Activated T-cell treated with anti-CD3 and anti-CD28 coated beads, Interleukin-2, amount 50 U/mL, for 72 hours (primary cell): ENCODE measurements at regions not wholly inside any gene's neighbourhood (a gene's known extent, or its start where the extent isn't known, plus 50 kb on each side); places are given as distances from the start of the nearest gene placed in this dataset.
A peak's percentile ranks its signal among the peaks of the same experiment; 100 is the strongest.
"Not testable (repeated sequence)": the region's sequence is repeated elsewhere in the genome, so short reads cannot be mapped to it uniquely, and the experiment has no call there.

Source experiments
- ATAC-seq, 2 donors: fragments of 150-1000 bp; cut with Tn5 transposase; replicated peaks in 1 of 2; 2 replicates each; pipeline ENCODE4 v1.10.0; 2021; ENCODE audit warnings: moderate library complexity in 2 of 2, mild to moderate bottlenecking in 1 of 2
- DNase-seq, 2 donors: peaks; one replicate each; pipeline ENCODE4 v3.0.0; 2021 to 2022; ENCODE audit warnings: mixed read lengths in 1 of 2
- H3K27ac Mint-ChIP-seq: one replicate; pipeline ENCODE4 v1.8.0; 2022; ENCODE audit warnings: mild to moderate bottlenecking, moderate library complexity, mixed read lengths
- H3K27me3 Mint-ChIP-seq: one replicate; pipeline ENCODE4 v1.8.0; 2022; ENCODE audit warnings: low read depth, mixed read lengths
- H3K36me3 Mint-ChIP-seq, 2 donors: one replicate each; pipeline ENCODE4 v1.8.0; 2022; ENCODE audit warnings: mixed read lengths in 2 of 2, mild to moderate bottlenecking in 1 of 2; ENCODE audit not compliant: insufficient read depth in 2 of 2
- H3K4me1 Mint-ChIP-seq: one replicate; pipeline ENCODE4 v1.8.0; 2022; ENCODE audit warnings: low read depth, mixed read lengths
- H3K4me3 Mint-ChIP-seq, 2 donors: one replicate each; pipeline ENCODE4 v1.8.0; 2022; ENCODE audit warnings: mild to moderate bottlenecking in 2 of 2, mixed read lengths in 2 of 2, moderate library complexity in 2 of 2
- H3K9me3 Mint-ChIP-seq, 2 donors: one replicate each; pipeline ENCODE4 v1.8.0; 2022; ENCODE audit warnings: mixed read lengths in 2 of 2

- DNase-seq, result no peak
- Mint-ChIP-seq H3K4me1 (no peaks in the 10 kb centered on the region), H3K36me3 (peaks cover 0 to 1% of the 10 kb centered on the region in 2 donors), H3K27ac (no peak overlapping the region), H3K27me3 (peaks cover 4% of the 10 kb centered on the region), H3K4me3 (no peak overlapping the region), H3K9me3 (peaks cover 0 to 2% of the 10 kb centered on the region in 2 donors)
- ATAC-seq, result no peak
These were observed 120.2 kb downstream of the SHOX start for GRCh38 chrX:750812-751211.

- DNase-seq (no peak), ATAC-seq (peak in 1 of 2 donors; percentile 34)
- Mint-ChIP-seq H3K36me3 (peaks cover 0 to 1% of the 10 kb centered on the region in 2 donors), H3K4me1 (no peaks in the 10 kb centered on the region), H3K4me3 (no peak overlapping the region), H3K9me3 (peaks cover 0 to 2% of the 10 kb centered on the region in 2 donors), H3K27me3 (peaks cover 7% of the 10 kb centered on the region), H3K27ac (no peak overlapping the region)
These were observed 119.7 kb downstream of the SHOX start for GRCh38 chrX:750263-750662.

GRCh38 chrX:747176-747575, 116.6 kb downstream of the SHOX start:
- peaks cover 1 to 8% of the 10 kb centered on the region in 2 donors for H3K36me3 Mint-ChIP-seq
- H3K4me3 Mint-ChIP-seq, result no peak overlapping the region
- peaks cover 4 to 13% of the 10 kb centered on the region in 2 donors for H3K9me3 Mint-ChIP-seq
- no peak overlapping the region for H3K27ac Mint-ChIP-seq
- H3K27me3 Mint-ChIP-seq, result peaks cover 7% of the 10 kb centered on the region
- ATAC-seq (no peak), DNase-seq (no peak)
- no peaks in the 10 kb centered on the region for H3K4me1 Mint-ChIP-seq

GRCh38 chrX:739611-740010, 109.0 kb downstream of the SHOX start:
- no peaks in the 10 kb centered on the region for H3K4me1 Mint-ChIP-seq
- DNase-seq, result no peak
- H3K4me3 Mint-ChIP-seq, result no peak overlapping the region

GRCh38 chrX:737021-737420, 106.4 kb downstream of the SHOX start:
- H3K4me1 Mint-ChIP-seq, H3K36me3 Mint-ChIP-seq, H3K27ac Mint-ChIP-seq, H3K27me3 Mint-ChIP-seq, H3K4me3 Mint-ChIP-seq, ATAC-seq, DNase-seq: not testable (repeated sequence)
- peaks cover 0 to 17% of the 10 kb centered on the region in 2 donors for H3K9me3 Mint-ChIP-seq

More at GRCh38 chrX:739611-740010, 109.0 kb downstream of the SHOX start:
- H3K36me3 Mint-ChIP-seq, result peaks cover 0 to 11% of the 10 kb centered on the region in 2 donors
- H3K9me3 Mint-ChIP-seq, result peaks cover 1 to 30% of the 10 kb centered on the region in 2 donors
- no peak for ATAC-seq
- no peaks in the 10 kb centered on the region for H3K27me3 Mint-ChIP-seq
- H3K27ac Mint-ChIP-seq, result no peak overlapping the region

GRCh38 chrX:734362-734761, 103.8 kb downstream of the SHOX start:
- no peaks in the 10 kb centered on the region for H3K27me3 Mint-ChIP-seq

GRCh38 chrX:733961-734360, 103.4 kb downstream of the SHOX start:
- no peak overlapping the region for H3K27ac Mint-ChIP-seq
- no peak for DNase-seq
- ATAC-seq, result no peak
- no peaks in the 10 kb centered on the region for H3K36me3 Mint-ChIP-seq
- H3K4me1 Mint-ChIP-seq, result no peaks in the 10 kb centered on the region
- H3K4me3 Mint-ChIP-seq, result no peak overlapping the region
- H3K9me3 Mint-ChIP-seq, result peaks cover 0 to 6% of the 10 kb centered on the region in 2 donors
- no peaks in the 10 kb centered on the region for H3K27me3 Mint-ChIP-seq

More at GRCh38 chrX:734362-734761, 103.8 kb downstream of the SHOX start:
- H3K4me1 Mint-ChIP-seq, result no peaks in the 10 kb centered on the region
- no peak overlapping the region for H3K27ac Mint-ChIP-seq
- ATAC-seq, result no peak
- DNase-seq, result no peak
- H3K4me3 Mint-ChIP-seq, result no peak overlapping the region
- H3K36me3 Mint-ChIP-seq, result no peaks in the 10 kb centered on the region
- H3K9me3 Mint-ChIP-seq, result peaks cover 0 to 6% of the 10 kb centered on the region in 2 donors

- no peak overlapping the region for H3K4me3 Mint-ChIP-seq
- H3K27me3 Mint-ChIP-seq, result no peaks in the 10 kb centered on the region
- no peaks in the 10 kb centered on the region for H3K4me1 Mint-ChIP-seq
- DNase-seq (no peak), ATAC-seq (no peak)
- H3K36me3 Mint-ChIP-seq, result peaks cover 0 to 2% of the 10 kb centered on the region in 2 donors
- H3K27ac Mint-ChIP-seq, result no peak overlapping the region
- peaks cover 3 to 4% of the 10 kb centered on the region in 2 donors for H3K9me3 Mint-ChIP-seq
These were observed 99.2 kb downstream of the SHOX start for GRCh38 chrX:729583-730409.

- ATAC-seq, H3K4me1 Mint-ChIP-seq, H3K4me3 Mint-ChIP-seq, DNase-seq, H3K27ac Mint-ChIP-seq, H3K9me3 Mint-ChIP-seq, H3K36me3 Mint-ChIP-seq, H3K27me3 Mint-ChIP-seq: not testable (repeated sequence)
These were observed 98.5 kb downstream of the SHOX start for GRCh38 chrX:729101-729500.

GRCh38 chrX:728639-729038, 98.0 kb downstream of the SHOX start:
- peaks cover 10 to 12% of the 10 kb centered on the region in 2 donors for H3K9me3 Mint-ChIP-seq
- not testable (repeated sequence) for H3K4me1 Mint-ChIP-seq, ATAC-seq, H3K36me3 Mint-ChIP-seq, H3K4me3 Mint-ChIP-seq, H3K27ac Mint-ChIP-seq, H3K27me3 Mint-ChIP-seq, DNase-seq

- Mint-ChIP-seq H3K27me3 (no peaks in the 10 kb centered on the region), H3K9me3 (peaks cover 14 to 16% of the 10 kb centered on the region in 2 donors), H3K4me1 (no peaks in the 10 kb centered on the region), H3K27ac (no peak overlapping the region), H3K4me3 (no peak overlapping the region), H3K36me3 (peaks cover 0 to 5% of the 10 kb centered on the region in 2 donors)
- DNase-seq (no peak), ATAC-seq (no peak)
These were observed 97.4 kb downstream of the SHOX start for GRCh38 chrX:727738-728621.

GRCh38 chrX:725971-726370, 95.4 kb downstream of the SHOX start:
- no peaks in the 10 kb centered on the region for H3K27me3 Mint-ChIP-seq
- H3K4me1 Mint-ChIP-seq, result no peaks in the 10 kb centered on the region
- no peak overlapping the region for H3K27ac Mint-ChIP-seq
- H3K4me3 Mint-ChIP-seq, result no peak overlapping the region
- no peak for ATAC-seq
- H3K9me3 Mint-ChIP-seq, result peaks cover 14 to 16% of the 10 kb centered on the region in 2 donors
- peaks cover 0 to 5% of the 10 kb centered on the region in 2 donors for H3K36me3 Mint-ChIP-seq
- DNase-seq, result no peak

- H3K4me3 Mint-ChIP-seq, result no peak overlapping the region
- no peak for DNase-seq
- H3K27ac Mint-ChIP-seq, result no peak overlapping the region
- H3K9me3 Mint-ChIP-seq, result peaks cover 14 to 16% of the 10 kb centered on the region in 2 donors
- H3K36me3 Mint-ChIP-seq, result peaks cover 0 to 5% of the 10 kb centered on the region in 2 donors
- no peaks in the 10 kb centered on the region for H3K27me3 Mint-ChIP-seq
- H3K4me1 Mint-ChIP-seq, result no peaks in the 10 kb centered on the region
- ATAC-seq, result no peak
These were observed 93.7 kb downstream of the SHOX start for GRCh38 chrX:724256-724655.
